ENCODE measurements at regions not wholly inside any gene's neighbourhood (a gene's known extent, or its start where the extent isn't known, plus 50 kb on each side); places are given as distances from the start of the nearest gene placed in this dataset.

DNA sequence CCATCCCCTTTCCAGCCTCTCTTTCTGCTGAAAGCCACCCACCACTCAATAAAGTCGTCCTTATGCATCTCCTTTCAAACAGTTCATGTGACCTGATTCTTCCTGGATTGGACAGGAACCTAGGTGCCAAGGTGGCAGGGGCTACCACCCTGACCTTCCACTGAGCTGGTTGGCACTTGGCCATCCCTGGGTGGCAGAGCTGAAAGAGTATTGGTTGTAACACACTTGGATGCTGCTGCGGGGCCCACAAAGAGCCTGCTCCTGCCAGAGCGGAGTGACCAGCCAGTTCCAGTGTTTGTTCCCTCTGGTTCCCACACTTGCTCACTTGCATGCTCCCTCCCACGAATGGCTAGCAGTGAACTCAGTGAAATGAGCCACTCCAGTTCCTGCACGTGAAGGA lies 57.2 kb upstream of the OR4C15 start:
- TF ChIP-seq, protein P1, sequence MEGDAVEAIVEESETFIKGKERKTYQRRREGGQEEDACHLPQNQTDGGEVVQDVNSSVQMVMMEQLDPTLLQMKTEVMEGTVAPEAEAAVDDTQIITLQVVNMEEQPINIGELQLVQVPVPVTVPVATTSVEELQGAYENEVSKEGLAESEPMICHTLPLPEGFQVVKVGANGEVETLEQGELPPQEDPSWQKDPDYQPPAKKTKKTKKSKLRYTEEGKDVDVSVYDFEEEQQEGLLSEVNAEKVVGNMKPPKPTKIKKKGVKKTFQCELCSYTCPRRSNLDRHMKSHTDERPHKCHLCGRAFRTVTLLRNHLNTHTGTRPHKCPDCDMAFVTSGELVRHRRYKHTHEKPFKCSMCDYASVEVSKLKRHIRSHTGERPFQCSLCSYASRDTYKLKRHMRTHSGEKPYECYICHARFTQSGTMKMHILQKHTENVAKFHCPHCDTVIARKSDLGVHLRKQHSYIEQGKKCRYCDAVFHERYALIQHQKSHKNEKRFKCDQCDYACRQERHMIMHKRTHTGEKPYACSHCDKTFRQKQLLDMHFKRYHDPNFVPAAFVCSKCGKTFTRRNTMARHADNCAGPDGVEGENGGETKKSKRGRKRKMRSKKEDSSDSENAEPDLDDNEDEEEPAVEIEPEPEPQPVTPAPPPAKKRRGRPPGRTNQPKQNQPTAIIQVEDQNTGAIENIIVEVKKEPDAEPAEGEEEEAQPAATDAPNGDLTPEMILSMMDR (IDR thresholded peaks at IDR 0.05; ENCODE audit: low read depth, low read length), result no peak
- TF ChIP-seq POLR2A (IDR thresholded peaks at IDR 0.05; ENCODE audit: extremely low read depth, insufficient read length) (no peak), MAX (IDR thresholded peaks at IDR 0.05; ENCODE audit: low read depth, low read length) (no peak)
